ENCODE measurements at regions not wholly inside any gene's neighbourhood (a gene's known extent, or its start where the extent isn't known, plus 50 kb on each side); places are given as distances from the start of the nearest gene placed in this dataset.

DNA sequence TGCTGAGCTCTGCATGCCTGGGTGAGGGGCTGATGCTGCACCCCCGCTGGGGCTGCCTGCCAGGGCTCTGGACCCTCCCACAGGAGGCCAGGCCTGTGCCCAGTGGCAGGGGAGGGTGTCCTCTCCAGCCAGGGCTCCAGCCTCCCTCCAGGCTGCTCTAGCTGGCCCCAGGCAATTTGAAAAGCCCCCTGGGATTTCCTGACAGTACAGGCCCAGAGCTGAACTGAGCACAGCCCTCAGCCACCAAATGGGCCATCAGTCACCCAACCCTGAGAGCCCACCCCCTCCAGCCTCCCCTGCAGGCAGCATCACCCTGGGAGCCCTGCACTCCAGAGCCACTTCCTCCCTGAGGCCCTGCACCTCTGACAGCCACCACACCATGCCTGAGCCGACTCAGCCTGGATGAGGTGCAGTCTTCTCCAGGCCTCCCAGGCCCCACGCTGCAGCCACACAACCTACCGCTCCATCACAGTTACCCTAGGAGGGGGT is 101.8 kb upstream of the RET start:
- H3K4ac ChIP-seq (ENCODE audit: low read depth, low read length): no peak overlapping the region
- intact Hi-C loops (cut with micrococcal nuclease) (no loop called here), in situ Hi-C loops (cut with MboI; ENCODE audit: low sequenced_read_pairs) (no loop called here), dilution Hi-C loops (cut with HindIII; ENCODE audit: low sequenced_read_pairs, unreplicated experiment) (no loop called here)
- H4K5ac ChIP-seq (ENCODE audit: low read depth, low read length): no peak overlapping the region
- H2AK5ac ChIP-seq (ENCODE audit: low read depth, low read length): no peak overlapping the region
- H3K23ac ChIP-seq (ENCODE audit: low read depth, low read length): no peak overlapping the region
- no peak overlapping the region for H3K4me2 ChIP-seq (ENCODE audit: low read depth, low read length)
- ChIA-PET CTCF (no interaction called here), POLR2A (ENCODE audit: unreplicated experiment) (no interaction called here)
- no peak overlapping the region for H3K4me3 ChIP-seq (ENCODE audit: insufficient read depth, low read depth, low read length)
- no peak for DNase-seq
- H2BK15ac ChIP-seq (ENCODE audit: low read depth, low read length): no peak overlapping the region
- peaks cover 4% of the 10 kb centered on the region; the same call in 1 of the 2 replicates for H3K27me3 ChIP-seq (ENCODE audit: control insufficient read depth, insufficient read depth, low read length)
- no CpG with 5 or more reads among the region's 4 CpGs for WGBS, 2 experiments (ENCODE audit: extremely low coverage in 2 of 2, insufficient read length in 1 of 2)
- no peaks in the 10 kb centered on the region for H3K4me1 ChIP-seq (ENCODE audit: control insufficient read depth, insufficient read depth, low read length)
- no peak overlapping the region for H2BK120ac ChIP-seq (ENCODE audit: low read depth, low read length)
- no peak overlapping the region for H3K14ac ChIP-seq (replicated peaks; ENCODE audit: low read depth, low read length)
- H3K18ac ChIP-seq (ENCODE audit: low read depth, low read length): no peak overlapping the region
- no peaks in the 10 kb centered on the region for H3K36me3 ChIP-seq (ENCODE audit: control insufficient read depth, insufficient read depth, low read length)
- no peaks in the 10 kb centered on the region for H4K20me1 ChIP-seq (ENCODE audit: insufficient read depth, low read length)
- H3K9ac ChIP-seq (ENCODE audit: low read depth, low read length): no peak overlapping the region
- no peak overlapping the region for H4K91ac ChIP-seq (ENCODE audit: insufficient read depth, low read depth, low read length)
- H2BK5ac ChIP-seq (ENCODE audit: low read depth, low read length, poor library complexity, severe bottlenecking): no peak overlapping the region
- no peaks in the 10 kb centered on the region for H3K9me1 ChIP-seq (ENCODE audit: insufficient read depth, low read length)
- no TSS peak for BruUV-seq (replicated peaks)
- no peak overlapping the region for H3K27ac ChIP-seq (ENCODE audit: insufficient read depth, low read length)
- no peak overlapping the region for H2AK9ac ChIP-seq (replicated peaks; ENCODE audit: low read depth, low read length, poor library complexity)
- H3K56ac ChIP-seq (ENCODE audit: extremely low read depth, insufficient read depth, low read length): no peak overlapping the region
- TF ChIP-seq CEBPB (IDR thresholded peaks at IDR 0.05; ENCODE audit: low read depth, low read length): no peak
- no peak for TF ChIP-seq RCOR1 (IDR thresholded peaks at IDR 0.05; ENCODE audit: insufficient replicate concordance, low read length)
- no peak overlapping the region for H2AFZ ChIP-seq (replicated peaks; ENCODE audit: low read length, poor library complexity)
- H2BK20ac ChIP-seq (ENCODE audit: low read depth, low read length): no peak overlapping the region
- H4K8ac ChIP-seq (ENCODE audit: low read depth in 2 of 2, low read length in 2 of 2): no peak overlapping the region
- no peaks in the 10 kb centered on the region for H3K9me3 ChIP-seq (ENCODE audit: control insufficient read depth, insufficient read depth, low read length)
- no peaks in the 10 kb centered on the region for H3K79me1 ChIP-seq (ENCODE audit: low read depth in 1 of 2, low read length in 2 of 2)
- no peak for ATAC-seq (ENCODE audit: low read depth)

All from IMR-90 (cell line).